GM19455 (cell line): ENCODE measurements at regions not wholly inside any gene's neighbourhood (a gene's known extent, or its start where the extent isn't known, plus 50 kb on each side); places are given as distances from the start of the nearest gene placed in this dataset.

Experiments
- ATAC-seq: cut with Tn5 transposase; IDR thresholded peaks from one replicate; pipeline ENCODE4 v1.9.1; 2021; ENCODE audit not compliant: unreplicated experiment

DNA sequence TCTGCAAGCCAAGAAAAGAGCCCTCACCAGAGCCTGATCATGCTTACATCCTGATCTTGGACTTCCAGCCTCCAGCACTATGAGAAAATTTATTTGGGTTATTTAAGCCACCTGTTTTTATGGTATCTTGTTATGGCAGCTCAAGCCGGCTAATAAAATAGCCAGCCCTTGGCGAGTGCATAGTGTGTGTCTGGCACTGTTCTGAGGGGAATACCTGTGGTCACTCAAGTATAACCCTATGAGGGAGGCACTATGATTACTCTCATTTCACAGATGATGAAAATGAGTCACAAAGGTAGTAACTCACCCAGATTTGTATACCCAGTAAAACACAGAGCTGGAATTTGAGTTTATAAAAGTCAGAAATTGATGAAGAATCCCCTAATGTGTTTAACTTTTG lies 556.9 kb upstream of the SETBP1 start:
- no peak for ATAC-seq

DNA sequence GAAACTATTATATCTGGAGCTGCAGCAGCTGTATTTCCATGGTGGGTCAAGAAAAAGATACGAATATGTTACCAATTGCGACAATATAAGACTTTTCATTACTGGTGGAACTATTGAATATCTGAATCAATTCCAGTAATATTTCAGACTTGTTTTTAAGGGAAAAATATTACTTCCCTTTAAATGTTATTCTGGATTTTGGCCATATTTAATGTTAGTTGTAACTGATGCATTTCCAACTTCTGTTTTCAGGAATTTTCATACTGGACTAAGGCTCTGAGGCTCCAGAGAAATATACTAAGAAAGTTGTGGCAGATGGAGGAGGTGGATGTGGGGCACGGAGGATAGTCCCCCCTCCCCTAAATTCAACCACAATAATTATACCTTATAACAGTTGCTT lies 555.2 kb upstream of the SETBP1 start:
- no peak for ATAC-seq

DNA sequence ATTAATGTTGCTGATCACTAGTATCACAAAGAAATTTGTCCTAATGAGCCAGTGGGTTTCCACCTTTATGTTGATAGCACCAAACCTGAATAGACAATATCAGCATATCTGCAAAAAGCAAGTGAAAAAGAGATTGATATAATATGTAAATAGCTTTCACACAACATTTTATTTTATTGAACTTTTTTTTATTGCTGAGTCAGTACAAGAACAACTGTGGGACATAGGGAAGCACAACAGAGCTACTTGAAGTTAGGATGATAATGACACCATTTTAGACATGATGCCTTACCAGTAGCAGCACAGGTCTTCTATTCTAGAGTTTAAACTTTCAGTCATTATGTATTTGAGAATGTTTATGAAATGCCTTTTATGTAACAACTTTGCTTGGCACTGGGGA lies 554.1 kb upstream of the SETBP1 start:
- no peak for ATAC-seq

DNA sequence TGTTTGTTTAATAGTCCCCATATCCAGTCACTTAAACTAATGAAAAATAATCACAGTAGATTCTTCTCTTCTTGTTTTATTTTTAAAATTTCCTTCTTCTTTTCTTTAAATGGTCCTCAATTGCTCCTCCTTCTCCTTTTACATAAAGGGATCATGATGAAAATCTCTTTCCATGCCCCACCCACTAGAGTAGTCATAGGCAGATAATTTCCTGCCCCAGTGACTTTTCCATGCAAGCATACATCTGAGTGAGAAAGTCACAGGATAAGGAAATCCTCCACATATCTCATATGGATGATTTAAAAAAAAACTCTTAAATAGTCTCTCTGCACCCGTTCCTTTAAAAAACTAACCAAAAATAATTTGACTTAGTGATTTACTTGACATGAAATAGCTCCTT lies 552.3 kb upstream of the SETBP1 start:
- ATAC-seq, result no peak

DNA sequence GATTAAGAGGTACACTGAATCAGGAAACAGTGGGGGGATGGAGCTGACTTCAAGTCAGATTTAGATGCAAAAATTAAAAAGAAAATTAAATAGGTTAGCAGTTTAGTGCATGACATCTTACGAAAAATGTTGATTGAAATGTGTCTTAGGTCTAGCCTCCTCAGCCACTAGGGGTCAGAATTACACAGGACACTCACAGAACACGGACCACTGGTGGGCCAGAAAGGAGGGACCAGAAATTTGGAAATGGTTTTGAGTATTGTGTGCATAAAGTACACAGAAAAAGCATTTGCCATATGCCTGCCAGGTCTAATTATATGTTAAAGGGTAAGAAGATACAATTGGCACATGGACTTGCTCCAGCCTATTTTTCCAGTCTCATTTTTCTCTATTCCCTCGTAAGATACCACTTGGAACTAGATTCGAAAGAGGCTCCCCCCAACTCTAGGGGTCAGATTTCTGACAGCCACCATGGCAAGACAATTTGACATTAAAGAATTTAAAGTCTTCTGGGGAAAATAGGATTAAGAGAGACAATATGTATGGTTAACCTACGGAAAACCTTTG lies 550.2 kb upstream of the SETBP1 start:
- ATAC-seq, result no peak

DNA sequence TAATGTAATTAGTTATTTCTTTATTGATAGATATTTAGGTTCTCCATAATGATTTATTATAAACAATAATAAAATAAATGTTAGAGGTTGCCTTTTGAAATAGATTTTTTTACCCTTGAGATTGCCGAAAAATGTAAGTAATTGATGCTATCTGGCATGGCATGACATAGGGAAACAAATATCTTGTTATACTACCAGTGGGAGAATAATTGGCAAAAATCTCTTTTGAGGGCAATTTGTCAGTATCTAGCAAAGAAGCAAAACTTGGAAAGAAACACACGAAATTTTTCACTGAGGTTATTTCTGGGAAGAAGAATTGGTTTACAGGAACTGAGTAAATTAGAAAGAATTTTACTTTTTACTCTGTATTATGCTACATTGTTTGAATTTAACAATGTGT lies 547.2 kb upstream of the SETBP1 start:
- ATAC-seq, result no peak

DNA sequence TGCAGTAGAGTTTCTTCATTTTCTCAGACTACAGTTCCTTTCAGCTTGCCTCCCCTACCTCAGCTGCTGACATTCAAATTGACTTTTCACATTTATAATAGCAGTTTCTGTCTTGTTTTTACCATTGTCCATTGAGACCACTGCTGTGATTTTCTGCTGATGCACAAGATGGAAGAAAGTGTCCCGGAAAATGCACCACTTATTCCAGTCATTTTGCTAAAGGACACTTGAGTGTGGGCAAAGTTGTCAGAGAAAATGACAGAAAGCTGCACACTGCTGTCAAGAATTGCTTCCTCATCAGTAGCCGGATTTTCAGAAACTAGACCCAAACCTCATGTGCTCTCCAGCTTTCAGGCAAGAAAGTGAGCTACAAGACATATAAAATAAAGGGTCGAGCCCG lies 546.2 kb upstream of the SETBP1 start:
- ATAC-seq, result no peak

DNA sequence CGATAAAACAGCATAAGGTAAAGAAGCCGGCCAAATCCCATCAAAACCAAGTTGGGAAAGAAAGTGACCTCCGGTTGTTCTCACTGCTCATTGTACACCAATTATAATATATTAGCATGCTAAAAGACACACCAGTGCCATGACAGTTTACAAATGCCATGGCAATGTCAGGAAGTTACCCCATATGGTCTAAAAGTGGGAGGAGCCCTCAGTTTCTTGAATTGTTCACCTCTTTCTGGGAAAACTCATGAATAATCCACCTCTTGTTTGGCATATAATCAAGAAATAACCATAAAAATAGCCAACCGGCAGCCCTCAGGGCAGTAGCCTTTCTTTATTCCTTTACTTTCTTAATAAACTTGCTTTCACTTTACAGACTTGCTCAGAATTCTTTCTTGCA lies 544.9 kb upstream of the SETBP1 start:
- no peak for ATAC-seq

DNA sequence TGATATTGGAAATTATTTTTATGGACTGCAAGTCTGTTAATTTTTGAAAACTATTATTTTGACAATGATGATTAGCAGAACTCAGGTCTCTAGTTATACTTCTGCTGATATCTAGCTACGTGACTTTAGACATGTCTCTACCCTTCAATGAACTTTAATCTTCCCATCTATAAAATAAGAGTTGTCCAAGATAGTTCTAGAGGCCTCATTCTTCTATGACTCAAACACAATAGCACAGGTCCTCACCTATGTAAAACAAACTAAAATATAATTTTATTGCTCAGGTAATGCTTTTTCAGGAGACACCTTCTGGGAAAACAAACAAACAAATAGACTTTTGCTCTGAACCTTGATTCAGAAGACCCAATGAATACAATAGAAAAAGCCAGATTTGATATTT lies 544.4 kb upstream of the SETBP1 start:
- ATAC-seq, result no peak

DNA sequence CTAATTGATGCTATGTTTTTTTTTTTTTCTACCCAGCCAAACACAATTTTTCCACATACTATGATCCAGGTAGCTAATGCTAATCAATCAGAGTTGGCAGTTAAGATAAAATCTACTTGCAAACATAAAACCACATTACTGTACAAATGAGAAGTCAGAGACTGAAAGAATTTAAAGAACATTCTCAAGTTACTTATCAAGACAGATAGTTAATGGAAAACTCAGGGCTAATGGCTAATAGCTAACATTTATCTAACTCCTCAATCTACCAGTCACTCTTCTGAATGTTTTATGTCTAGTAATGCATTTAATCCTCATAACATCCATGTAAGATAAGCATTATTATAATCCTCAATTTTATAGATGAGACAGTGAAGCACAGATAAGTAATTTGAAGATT lies 537.6 kb upstream of the SETBP1 start:
- no peak for ATAC-seq

DNA sequence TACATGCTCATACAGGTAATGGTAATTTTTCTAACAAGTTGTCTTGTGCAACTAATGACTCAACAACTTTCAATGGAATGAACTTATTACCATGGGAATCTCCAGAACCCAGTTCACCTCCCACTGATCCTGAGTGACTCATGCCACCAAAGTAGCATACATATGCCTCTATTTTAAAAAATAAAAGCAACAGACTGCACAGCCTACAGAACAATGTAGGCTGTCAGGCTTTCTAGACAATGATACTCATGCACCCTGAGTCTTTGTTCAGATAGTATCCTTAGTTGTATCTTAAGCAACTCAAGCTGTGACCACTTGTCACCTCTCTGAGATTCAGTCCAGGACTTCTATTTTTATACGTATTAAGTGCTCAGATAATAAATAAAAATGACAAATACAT lies 531.0 kb upstream of the SETBP1 start:
- ATAC-seq, result no peak

DNA sequence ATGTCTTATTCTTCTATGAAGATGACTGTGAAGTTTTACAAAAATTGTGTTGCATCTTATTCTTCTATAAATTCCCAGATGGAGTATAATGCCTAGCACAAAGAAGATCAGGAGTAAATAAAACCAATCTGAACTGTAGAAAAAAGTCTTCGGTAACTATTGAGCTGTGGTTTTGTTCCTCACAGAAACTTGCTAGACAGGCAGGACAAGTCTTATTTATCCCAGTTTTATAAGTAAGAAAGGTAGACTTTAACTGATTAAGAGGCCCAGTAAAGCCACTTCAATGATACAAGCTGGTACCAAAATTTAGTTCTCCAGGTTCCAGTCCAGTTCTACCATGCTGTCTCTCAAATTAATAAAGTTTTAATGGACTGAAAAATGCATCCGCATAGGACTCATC lies 526.7 kb upstream of the SETBP1 start:
- no peak for ATAC-seq

DNA sequence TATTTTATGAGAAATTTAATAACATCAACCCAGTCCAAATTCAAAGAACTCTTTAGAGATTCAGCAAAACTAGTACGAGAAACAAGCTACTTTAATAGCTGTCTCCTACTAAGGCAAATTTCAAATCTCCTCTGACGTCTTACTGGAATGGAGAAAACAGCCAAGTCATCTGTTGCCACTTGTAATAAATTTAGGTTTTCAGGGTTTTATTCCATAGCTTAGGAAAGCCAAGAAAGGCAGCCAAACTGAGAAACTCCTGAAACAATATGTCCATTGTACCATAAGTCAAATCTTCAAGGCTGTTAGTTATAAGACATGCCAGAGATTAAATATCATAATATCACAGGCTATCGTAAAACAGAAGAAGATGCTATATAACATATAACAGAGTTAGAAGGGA lies 524.6 kb upstream of the SETBP1 start:
- ATAC-seq, result no peak

DNA sequence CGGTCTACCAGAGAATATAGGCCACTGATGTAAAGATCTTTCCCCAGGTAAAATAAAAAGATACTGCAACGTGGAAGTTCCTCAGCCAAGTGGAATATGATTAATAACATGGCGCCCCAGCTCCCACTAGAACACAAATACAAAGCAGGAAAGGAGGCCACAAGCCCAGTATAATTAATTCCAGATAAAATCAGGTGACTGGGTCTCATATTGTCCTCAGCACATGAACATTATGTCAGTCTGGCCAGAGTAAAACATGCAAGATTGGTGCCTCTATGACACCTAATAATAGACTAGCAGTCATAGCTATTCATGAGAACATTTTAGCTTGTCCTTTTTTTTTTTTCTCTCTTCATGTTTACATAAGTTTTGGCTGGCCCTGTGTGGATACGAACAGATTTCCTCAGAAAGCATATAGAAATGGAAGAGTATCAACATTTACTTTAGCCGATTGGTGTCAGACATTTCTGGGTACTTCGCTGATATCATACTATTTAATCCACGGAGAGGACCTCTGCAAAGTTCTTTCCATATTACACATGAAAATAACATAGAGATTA lies 523.8 kb upstream of the SETBP1 start:
- no peak for ATAC-seq

DNA sequence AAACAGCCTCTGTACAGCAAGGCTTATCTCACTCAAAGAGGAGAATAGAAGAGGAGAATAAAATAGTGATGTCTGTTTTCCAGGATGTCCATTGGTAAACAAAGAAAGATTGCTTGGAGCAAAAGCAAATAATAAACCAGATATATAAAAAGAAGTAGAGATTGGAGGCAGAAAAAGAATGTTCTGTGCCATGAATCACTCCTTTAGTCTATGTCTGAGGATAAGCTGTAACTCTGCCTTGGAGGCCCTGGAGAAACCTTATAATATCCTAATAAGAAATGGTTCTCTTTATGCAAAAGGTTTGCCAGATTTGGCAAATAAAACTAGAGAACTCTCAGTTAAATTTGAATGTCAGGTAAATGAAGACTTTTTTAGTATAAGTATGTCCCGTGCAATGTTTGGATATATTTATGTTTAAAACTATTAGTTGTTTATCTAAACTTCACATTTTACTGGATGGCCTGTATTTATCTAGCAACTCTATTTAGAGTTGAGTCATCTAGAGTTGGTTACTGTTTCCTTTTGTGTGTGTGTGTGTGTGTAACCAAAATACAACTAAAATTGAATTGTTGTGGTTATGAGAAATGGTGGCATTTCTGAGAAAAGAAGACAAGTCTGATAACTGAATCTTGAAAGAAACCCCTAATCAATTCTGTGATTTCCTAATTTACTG lies 510.3 kb upstream of the SETBP1 start:
- ATAC-seq, result no peak

DNA sequence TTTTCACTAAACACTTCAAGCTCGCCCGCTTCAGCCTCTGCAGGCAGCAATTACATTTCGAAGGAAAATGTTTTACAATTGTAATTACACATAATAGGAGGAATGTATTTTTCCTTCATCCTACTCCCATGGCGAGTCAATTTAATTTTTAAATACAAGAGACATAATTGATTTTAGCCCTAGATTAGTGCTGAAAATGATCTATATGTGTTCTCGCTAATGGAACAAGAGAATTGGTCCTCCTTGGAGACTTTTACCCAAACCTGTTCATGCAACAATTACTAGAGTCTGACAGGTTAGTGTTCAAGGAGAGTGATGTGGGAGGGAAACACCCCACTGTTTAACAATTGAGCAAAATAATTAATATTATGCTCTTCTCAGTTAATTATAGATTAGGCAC lies 509.4 kb upstream of the SETBP1 start:
- ATAC-seq, result no peak

DNA sequence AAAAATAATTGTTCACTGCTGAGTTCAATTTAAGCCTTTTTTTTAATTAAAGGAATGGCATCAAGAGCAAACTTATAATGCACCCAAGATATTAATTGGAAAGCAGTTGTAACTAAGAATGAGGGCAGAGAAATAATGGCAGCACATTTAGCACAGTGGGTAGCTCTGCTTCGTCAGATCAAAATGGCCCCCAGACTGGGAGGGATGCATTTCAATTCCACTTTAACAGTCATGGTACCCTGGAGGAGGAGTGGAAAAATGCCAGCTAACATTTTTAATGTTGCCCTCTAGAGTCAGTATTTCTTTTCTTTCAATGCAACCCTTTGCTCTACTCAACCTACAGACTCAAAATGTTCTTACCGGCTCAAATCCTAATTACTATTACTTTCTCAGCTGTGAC lies 504.8 kb upstream of the SETBP1 start:
- ATAC-seq, result no peak

DNA sequence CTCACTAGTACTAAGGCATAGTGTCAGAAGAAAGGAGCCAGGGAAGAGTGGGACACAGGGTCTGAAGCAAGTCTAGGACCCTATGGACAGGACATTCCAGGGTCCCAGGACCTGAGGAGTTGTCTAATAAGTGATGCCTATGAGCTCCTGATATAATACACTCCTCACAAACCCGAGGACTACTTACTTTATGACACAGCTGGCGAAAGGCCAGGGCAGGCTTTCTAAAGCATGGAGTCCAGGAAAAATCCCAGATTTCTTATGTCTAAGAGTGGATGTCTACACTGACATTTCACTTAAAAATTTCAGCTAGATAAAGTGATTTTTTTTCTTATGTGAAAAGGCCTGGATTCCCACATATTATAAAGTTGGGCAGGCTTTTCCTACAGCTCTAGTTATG lies 502.2 kb upstream of the SETBP1 start:
- ATAC-seq, result no peak

DNA sequence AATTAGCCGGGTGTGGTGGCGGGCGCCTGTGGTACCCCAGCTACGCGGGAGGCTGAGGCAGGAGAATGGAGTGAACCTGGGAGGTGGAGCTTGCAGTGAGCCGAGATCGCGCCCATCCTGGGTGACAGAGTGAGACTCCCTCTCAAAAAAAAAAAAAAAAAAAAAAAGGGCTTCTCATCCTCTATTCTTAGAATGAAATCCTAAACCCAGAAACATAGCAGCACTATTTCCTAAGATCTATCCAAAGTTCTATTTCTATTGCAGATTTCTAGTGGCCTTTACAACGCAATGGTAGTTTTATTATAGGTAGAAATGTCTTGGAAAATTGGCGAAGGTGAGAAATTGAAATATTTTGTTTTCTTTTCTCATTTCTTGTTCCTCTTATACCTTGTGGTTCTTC lies 501.0 kb upstream of the SETBP1 start:
- ATAC-seq, result no peak

DNA sequence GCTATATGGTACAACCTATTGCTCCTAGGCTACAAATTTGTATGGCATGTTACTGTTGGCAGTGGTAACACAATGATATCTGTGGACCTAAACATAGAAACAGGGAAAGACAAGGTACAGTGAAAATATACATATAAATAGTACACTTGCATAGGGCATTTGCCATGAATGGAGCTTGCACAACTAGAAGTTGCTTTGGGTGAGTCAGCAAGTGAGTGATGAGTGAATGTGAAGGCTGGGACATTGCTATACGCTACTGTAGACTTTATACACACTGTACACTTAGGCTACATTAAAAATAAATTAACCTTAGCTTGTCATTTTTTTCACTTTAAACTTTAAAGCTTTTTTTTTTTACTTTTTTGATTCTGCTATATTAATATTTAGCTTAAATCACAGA lies 500.0 kb upstream of the SETBP1 start:
- ATAC-seq, result no peak

DNA sequence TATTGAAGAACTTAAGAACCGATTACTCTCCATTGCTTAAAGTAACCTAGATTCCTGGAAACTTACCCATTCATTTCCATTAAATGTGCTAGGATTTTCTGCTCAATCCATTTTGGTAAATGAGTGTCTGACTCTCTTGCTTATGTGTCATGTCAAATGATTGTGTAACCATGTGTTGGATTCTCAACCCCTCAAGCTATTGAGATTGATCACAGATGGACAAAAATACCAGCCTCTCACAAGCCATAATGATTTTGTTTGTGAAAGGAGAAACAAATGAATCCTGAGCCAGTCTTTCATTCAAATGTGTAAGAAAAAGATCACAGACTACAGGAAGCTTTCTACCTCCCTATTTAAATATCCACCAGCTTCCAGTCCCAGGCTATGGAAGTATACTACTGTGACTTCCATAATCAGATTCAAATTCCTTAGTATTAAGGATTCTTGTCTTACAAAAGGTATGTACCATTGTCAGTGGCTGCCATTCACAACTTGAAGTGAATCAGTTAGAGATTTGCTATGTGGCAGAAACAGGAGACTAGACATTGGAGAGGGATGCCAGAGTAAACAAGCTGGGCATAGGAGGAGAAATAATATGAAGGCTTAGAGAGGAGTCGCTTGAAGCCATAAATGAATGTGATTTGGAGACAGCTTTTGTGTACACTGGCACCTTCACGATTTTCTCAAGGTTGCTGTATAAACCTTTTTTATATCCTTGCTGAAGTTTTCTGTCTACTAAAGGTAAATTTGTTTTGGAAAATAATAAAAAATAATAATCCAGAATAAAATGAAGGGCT lies 498.5 kb upstream of the SETBP1 start:
- ATAC-seq, result no peak

DNA sequence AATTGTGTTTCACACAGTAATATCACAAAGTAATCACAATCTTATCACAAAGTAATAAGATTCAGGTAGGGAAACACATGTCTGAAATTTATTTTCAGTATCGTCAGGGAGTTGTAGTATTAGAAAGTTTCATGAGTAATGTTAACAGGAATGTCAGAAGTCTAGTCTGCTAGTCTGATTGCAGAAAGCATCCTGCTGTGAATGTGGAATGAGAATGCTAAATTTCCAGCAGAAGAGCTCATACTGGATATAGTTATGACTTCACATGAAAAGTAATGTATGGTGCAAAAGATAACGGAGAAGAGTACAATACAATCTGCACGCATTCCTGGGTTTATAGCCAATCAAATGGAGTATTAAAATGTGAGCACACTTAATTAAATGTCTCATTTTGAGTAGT lies 494.7 kb upstream of the SETBP1 start:
- no peak for ATAC-seq
